ENCODE measurements at regions not wholly inside any gene's neighbourhood (a gene's known extent, or its start where the extent isn't known, plus 50 kb on each side); places are given as distances from the start of the nearest gene placed in this dataset.

DNA sequence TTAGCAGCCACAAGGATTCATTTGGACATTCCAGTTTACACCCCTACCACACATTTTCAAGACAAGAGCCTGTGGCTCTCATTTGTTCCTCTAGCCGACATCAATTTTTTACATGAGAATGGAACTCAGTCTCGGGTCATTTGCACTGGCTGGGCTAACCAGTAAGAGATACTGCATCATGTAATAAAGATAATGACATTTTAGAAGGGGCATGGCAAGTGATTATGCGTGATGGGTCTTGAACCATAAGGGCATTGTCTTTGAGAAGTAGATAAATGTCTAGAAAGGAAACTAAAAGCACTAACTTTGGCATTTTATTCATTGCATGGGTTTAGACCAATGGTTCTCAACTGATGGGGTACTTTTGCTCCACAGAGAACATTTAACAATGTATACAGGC lies 146.0 kb upstream of the GRM7 start:
- Histone ChIP-seq H3K27me3 (ENCODE audit: control insufficient read depth, insufficient read depth, low read length) (no peaks in the 10 kb centered on the region), H3K36me3 (ENCODE audit: control insufficient read depth, insufficient read depth, low read length) (no peaks in the 10 kb centered on the region), H3K4me1 (ENCODE audit: control insufficient read depth, insufficient read depth, low read length) (no peaks in the 10 kb centered on the region), H3K4me3 (ENCODE audit: low read length) (no peak overlapping the region), H3K27ac (ENCODE audit: low read length) (no peak overlapping the region), H3K9me3 (replicated peaks; ENCODE audit: control insufficient read depth, low read depth, low read length) (no peaks in the 10 kb centered on the region)
- WGBS (ENCODE audit: insufficient coverage): 100% methylated on average over 1 of the region's 3 CpGs
- no peak for DNase-seq

DNA sequence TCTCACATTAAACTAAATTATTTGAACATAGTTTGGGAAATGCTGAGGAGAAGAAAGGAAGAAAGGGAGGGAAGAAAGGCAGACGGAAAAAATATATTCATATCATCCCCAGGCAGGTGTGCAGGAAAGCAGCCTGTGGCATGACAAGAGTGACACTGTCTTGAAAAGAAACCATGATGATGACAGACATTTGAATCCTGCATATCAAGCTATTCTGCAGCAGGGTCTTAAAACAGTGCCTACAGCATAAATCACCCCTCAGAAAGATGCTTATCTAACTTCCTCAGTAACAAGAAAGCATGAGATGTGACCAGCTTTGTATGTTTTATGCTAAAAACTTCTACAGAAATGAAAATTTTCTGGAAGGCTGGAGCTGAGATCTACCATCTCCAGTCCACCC lies 144.5 kb upstream of the GRM7 start:
- no peak overlapping the region for H3K27ac ChIP-seq (ENCODE audit: low read length)
- no peaks in the 10 kb centered on the region for H3K27me3 ChIP-seq (ENCODE audit: control insufficient read depth, insufficient read depth, low read length)
- no peaks in the 10 kb centered on the region for H3K36me3 ChIP-seq (ENCODE audit: control insufficient read depth, insufficient read depth, low read length)
- no CpG with 5 or more reads among the region's 1 CpG for WGBS (ENCODE audit: insufficient coverage)
- H3K4me3 ChIP-seq (ENCODE audit: low read length): no peak overlapping the region
- H3K4me1 ChIP-seq (ENCODE audit: control insufficient read depth, insufficient read depth, low read length): no peaks in the 10 kb centered on the region
- no peaks in the 10 kb centered on the region for H3K9me3 ChIP-seq (replicated peaks; ENCODE audit: control insufficient read depth, low read depth, low read length)
- no peak for DNase-seq

DNA sequence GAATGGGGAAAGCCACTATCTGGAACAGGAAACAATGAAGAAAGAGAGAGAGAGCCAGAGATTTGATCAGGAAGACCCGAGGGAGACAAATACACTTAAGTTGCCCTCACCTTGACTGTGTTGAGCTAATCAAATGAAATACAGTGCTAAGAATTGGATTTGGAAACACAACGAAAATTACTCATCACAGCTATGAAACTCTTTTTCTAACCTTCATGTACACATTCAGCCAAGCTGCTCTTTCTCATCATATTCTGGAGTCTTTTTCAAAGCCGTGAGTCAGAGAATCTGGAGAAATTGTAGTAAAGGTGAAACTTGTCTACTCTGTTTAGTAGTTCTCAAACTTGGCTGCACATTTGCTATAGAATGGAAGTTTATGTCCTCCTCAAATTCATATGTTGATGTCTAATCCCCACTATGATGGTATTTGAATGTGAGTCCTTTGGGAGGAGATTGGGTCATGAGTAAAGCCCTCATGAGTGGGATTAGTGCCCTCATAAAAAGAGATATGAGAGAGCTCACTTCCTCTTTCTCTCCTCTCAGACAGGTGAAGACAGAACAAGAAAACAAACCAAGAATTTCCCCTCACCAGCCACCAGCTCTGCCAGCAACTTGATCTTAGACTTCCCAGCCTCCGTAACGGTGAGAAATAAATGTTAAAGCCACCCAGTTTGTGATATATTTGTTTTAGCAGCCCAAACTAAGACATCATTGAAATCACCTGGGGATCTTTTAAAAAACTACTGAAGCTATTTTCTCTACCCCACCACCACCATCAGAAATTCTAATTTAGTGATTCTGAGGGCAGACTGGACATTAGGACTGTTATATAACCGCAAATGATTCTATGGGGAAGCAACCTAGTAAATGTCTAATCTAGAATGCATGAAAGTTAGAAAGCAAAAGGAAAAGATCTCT lies 143.6 kb upstream of the GRM7 start:
- no CpG with 5 or more reads among the region's 6 CpGs for WGBS (ENCODE audit: insufficient coverage)
- Histone ChIP-seq H3K36me3 (ENCODE audit: control insufficient read depth, insufficient read depth, low read length) (no peaks in the 10 kb centered on the region), H3K27me3 (ENCODE audit: control insufficient read depth, insufficient read depth, low read length) (no peaks in the 10 kb centered on the region), H3K27ac (ENCODE audit: low read length) (no peak overlapping the region), H3K4me1 (ENCODE audit: control insufficient read depth, insufficient read depth, low read length) (no peaks in the 10 kb centered on the region), H3K4me3 (ENCODE audit: low read length) (no peak overlapping the region), H3K9me3 (replicated peaks; ENCODE audit: control insufficient read depth, low read depth, low read length) (no peaks in the 10 kb centered on the region)
- no peak for DNase-seq

GRCh38 chr3:6719999-6720398 lies 140.9 kb upstream of the GRM7 start:
- Histone ChIP-seq H3K36me3 (ENCODE audit: control insufficient read depth, insufficient read depth, low read length) (no peaks in the 10 kb centered on the region), H3K9me3 (replicated peaks; ENCODE audit: control insufficient read depth, low read depth, low read length) (no peaks in the 10 kb centered on the region), H3K4me3 (ENCODE audit: low read length) (no peak overlapping the region), H3K27me3 (ENCODE audit: control insufficient read depth, insufficient read depth, low read length) (no peaks in the 10 kb centered on the region), H3K4me1 (ENCODE audit: control insufficient read depth, insufficient read depth, low read length) (no peaks in the 10 kb centered on the region), H3K27ac (ENCODE audit: low read length) (no peak overlapping the region)
- DNase-seq: no peak

GRCh38 chr3:6721491-6721890 lies 139.4 kb upstream of the GRM7 start:
- H3K4me3 ChIP-seq (ENCODE audit: low read length): no peak overlapping the region
- no peaks in the 10 kb centered on the region for H3K9me3 ChIP-seq (replicated peaks; ENCODE audit: control insufficient read depth, low read depth, low read length)
- H3K27ac ChIP-seq (ENCODE audit: low read length): no peak overlapping the region
- DNase-seq: no peak
- no peaks in the 10 kb centered on the region for H3K4me1 ChIP-seq (ENCODE audit: control insufficient read depth, insufficient read depth, low read length)
- H3K27me3 ChIP-seq (ENCODE audit: control insufficient read depth, insufficient read depth, low read length): no peaks in the 10 kb centered on the region
- no peaks in the 10 kb centered on the region for H3K36me3 ChIP-seq (ENCODE audit: control insufficient read depth, insufficient read depth, low read length)
- no CpG with 5 or more reads among the region's 4 CpGs for WGBS (ENCODE audit: insufficient coverage)

DNA sequence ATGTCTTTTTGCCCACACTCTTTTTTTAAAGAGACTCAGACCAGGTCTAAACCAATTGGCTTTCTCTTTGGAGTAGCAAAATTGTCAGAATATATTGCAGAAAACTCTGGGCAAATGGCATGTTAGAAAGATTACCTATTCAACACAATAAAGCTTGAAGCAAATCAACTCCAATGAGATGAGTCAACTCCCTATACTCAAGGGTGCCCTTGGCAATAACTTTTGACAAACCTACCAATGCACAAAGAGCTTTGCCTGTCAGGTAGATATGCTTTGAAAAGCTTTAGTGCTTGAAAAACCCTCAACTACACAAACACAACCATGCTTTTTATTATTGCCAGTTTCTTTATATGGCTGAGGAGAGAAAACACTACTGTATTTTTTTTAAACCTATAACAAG lies 137.7 kb upstream of the GRM7 start:
- no peaks in the 10 kb centered on the region for H3K4me1 ChIP-seq (ENCODE audit: control insufficient read depth, insufficient read depth, low read length)
- DNase-seq: no peak
- no peaks in the 10 kb centered on the region for H3K36me3 ChIP-seq (ENCODE audit: control insufficient read depth, insufficient read depth, low read length)
- H3K4me3 ChIP-seq (ENCODE audit: low read length): no peak overlapping the region
- no peaks in the 10 kb centered on the region for H3K9me3 ChIP-seq (replicated peaks; ENCODE audit: control insufficient read depth, low read depth, low read length)
- no peak overlapping the region for H3K27ac ChIP-seq (ENCODE audit: low read length)
- no peaks in the 10 kb centered on the region for H3K27me3 ChIP-seq (ENCODE audit: control insufficient read depth, insufficient read depth, low read length)

- H3K27ac ChIP-seq (ENCODE audit: low read length): no peak overlapping the region
- H3K4me1 ChIP-seq (ENCODE audit: control insufficient read depth, insufficient read depth, low read length): no peaks in the 10 kb centered on the region
- H3K4me3 ChIP-seq (ENCODE audit: low read length): no peak overlapping the region
- H3K9me3 ChIP-seq (replicated peaks; ENCODE audit: control insufficient read depth, low read depth, low read length): no peaks in the 10 kb centered on the region
- no peak for DNase-seq
- no peaks in the 10 kb centered on the region for H3K27me3 ChIP-seq (ENCODE audit: control insufficient read depth, insufficient read depth, low read length)
- H3K36me3 ChIP-seq (ENCODE audit: control insufficient read depth, insufficient read depth, low read length): no peaks in the 10 kb centered on the region
Observed at GRCh38 chr3:6726811-6727210, 134.1 kb upstream of the GRM7 start.

GRCh38 chr3:6732807-6733206 lies 128.1 kb upstream of the GRM7 start:
- H3K27me3 ChIP-seq (ENCODE audit: control insufficient read depth, insufficient read depth, low read length): no peaks in the 10 kb centered on the region
- 71% methylated on average over 2 of the region's 2 CpGs for WGBS (ENCODE audit: insufficient coverage)
- no peaks in the 10 kb centered on the region for H3K4me1 ChIP-seq (ENCODE audit: control insufficient read depth, insufficient read depth, low read length)
- H3K36me3 ChIP-seq (ENCODE audit: control insufficient read depth, insufficient read depth, low read length): no peaks in the 10 kb centered on the region
- H3K4me3 ChIP-seq (ENCODE audit: low read length): no peak overlapping the region
- H3K9me3 ChIP-seq (replicated peaks; ENCODE audit: control insufficient read depth, low read depth, low read length): no peaks in the 10 kb centered on the region
- H3K27ac ChIP-seq (ENCODE audit: low read length): no peak overlapping the region
- no peak for DNase-seq

DNA sequence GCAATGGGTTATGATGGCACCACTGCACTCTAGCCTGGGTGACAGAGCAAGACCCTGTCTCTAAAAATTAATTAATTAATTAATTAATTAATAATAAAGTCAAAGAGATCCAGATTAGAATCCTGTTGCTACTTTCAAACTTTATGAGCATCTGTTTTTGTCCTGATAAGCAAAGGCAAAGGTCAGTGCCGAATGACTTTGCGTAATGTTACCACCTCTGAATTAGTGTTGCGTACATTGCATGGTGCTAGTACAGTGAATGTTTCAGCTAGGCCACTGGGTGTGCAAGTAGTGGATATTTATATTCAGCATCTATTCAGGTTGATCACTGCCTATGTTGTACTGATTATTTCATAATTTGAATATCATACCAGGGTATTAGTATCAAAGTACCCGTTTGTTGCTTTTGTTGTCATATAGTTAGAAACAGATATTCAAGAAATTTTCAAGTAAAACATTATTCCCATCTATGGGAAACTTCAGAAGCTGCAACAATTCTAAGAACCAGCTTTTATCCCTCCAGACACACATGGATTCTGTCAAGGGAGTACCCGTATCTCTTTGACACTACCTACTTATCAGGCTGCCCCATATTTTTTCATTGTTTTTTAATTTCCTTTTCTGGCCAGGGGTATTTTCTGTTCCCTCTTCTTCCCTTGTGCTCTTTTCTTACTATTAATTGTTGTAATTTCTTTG lies 127.1 kb upstream of the GRM7 start:
- WGBS (ENCODE audit: insufficient coverage): 100% methylated on average over 2 of the region's 5 CpGs
- no peaks in the 10 kb centered on the region for H3K4me1 ChIP-seq (ENCODE audit: control insufficient read depth, insufficient read depth, low read length)
- no peak overlapping the region for H3K4me3 ChIP-seq (ENCODE audit: low read length)
- H3K9me3 ChIP-seq (replicated peaks; ENCODE audit: control insufficient read depth, low read depth, low read length): no peaks in the 10 kb centered on the region
- no peaks in the 10 kb centered on the region for H3K27me3 ChIP-seq (ENCODE audit: control insufficient read depth, insufficient read depth, low read length)
- no peaks in the 10 kb centered on the region for H3K36me3 ChIP-seq (ENCODE audit: control insufficient read depth, insufficient read depth, low read length)
- DNase-seq: no peak
- no peak overlapping the region for H3K27ac ChIP-seq (ENCODE audit: low read length)

- no peaks in the 10 kb centered on the region for H3K9me3 ChIP-seq (replicated peaks; ENCODE audit: control insufficient read depth, low read depth, low read length)
- H3K4me3 ChIP-seq (ENCODE audit: low read length): no peak overlapping the region
- no peaks in the 10 kb centered on the region for H3K4me1 ChIP-seq (ENCODE audit: control insufficient read depth, insufficient read depth, low read length)
- 94% methylated on average over 3 of the region's 5 CpGs for WGBS (ENCODE audit: insufficient coverage)
- H3K27ac ChIP-seq (ENCODE audit: low read length): no peak overlapping the region
- no peaks in the 10 kb centered on the region for H3K27me3 ChIP-seq (ENCODE audit: control insufficient read depth, insufficient read depth, low read length)
- DNase-seq: no peak
- H3K36me3 ChIP-seq (ENCODE audit: control insufficient read depth, insufficient read depth, low read length): no peaks in the 10 kb centered on the region
Observed at GRCh38 chr3:6734395-6734746, 126.5 kb upstream of the GRM7 start.

All from muscle of leg (tissue), 3 donors.